AG04449 (cell line): ENCODE measurements at regions not wholly inside any gene's neighbourhood (a gene's known extent, or its start where the extent isn't known, plus 50 kb on each side); places are given as distances from the start of the nearest gene placed in this dataset.

Experiments
- CTCF ChIA-PET: fragments of 350-600 bp; formaldehyde crosslinking; extraction: SDS; loops from one replicate; lab custom pipeline; 2021; ENCODE audit warnings: antibody characterized with exemption; lab: Yijun Ruan, JAX
- POLR2A ChIA-PET: fragments of 400-600, 350-600 bp; formaldehyde crosslinking; extraction: SDS; loops from one replicate; lab custom pipeline; 2020; ENCODE audit warnings: antibody characterized with exemption, inconsistent platforms; lab: Yijun Ruan, JAX
- DNase-seq: peaks from one replicate; pipeline ENCODE4 v3.0.0-alpha.2; 2010; ENCODE audit warnings: low read depth, low spot score
- H3K4me3 ChIP-seq: 2 replicates; pipeline ENCODE4 v1.5.1; 2011; ENCODE audit warnings: low read depth, mild to moderate bottlenecking, control low read depth, low read length
- TF ChIP-seq, protein P1 (sequence below): IDR thresholded peaks from one replicate; pipeline ENCODE4 v1.5.1; 2011; ENCODE audit warnings: mild to moderate bottlenecking, moderate library complexity, low read length, control low read depth, inconsistent platforms; ENCODE audit not compliant: insufficient read depth; ENCODE audit errors: missing control alignments

DNA sequence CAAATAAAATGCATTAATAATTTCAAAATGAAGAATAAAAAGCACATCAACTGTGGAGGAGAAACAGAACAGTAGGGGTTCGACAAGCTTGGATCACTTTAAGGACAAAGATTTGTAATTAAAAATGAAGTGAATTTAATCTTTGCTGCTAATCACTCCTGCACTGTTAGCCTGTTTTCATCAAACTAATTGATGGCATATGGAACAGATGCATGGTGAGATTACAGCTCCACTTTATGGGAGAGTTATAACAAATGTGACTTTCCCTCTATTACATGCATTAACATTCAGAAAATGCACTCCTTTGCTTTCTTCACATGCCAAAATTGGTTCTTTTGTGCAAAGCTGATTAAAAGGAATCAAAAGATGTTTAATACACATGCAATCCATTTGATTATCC is 207.2 kb upstream of the C21orf91 start:
- H3K4me3 ChIP-seq = no peak overlapping the region
- TF ChIP-seq, protein P1, sequence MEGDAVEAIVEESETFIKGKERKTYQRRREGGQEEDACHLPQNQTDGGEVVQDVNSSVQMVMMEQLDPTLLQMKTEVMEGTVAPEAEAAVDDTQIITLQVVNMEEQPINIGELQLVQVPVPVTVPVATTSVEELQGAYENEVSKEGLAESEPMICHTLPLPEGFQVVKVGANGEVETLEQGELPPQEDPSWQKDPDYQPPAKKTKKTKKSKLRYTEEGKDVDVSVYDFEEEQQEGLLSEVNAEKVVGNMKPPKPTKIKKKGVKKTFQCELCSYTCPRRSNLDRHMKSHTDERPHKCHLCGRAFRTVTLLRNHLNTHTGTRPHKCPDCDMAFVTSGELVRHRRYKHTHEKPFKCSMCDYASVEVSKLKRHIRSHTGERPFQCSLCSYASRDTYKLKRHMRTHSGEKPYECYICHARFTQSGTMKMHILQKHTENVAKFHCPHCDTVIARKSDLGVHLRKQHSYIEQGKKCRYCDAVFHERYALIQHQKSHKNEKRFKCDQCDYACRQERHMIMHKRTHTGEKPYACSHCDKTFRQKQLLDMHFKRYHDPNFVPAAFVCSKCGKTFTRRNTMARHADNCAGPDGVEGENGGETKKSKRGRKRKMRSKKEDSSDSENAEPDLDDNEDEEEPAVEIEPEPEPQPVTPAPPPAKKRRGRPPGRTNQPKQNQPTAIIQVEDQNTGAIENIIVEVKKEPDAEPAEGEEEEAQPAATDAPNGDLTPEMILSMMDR = no peak
- no peak for DNase-seq
- CTCF ChIA-PET = no interaction called here
- POLR2A ChIA-PET = no interaction called here

DNA sequence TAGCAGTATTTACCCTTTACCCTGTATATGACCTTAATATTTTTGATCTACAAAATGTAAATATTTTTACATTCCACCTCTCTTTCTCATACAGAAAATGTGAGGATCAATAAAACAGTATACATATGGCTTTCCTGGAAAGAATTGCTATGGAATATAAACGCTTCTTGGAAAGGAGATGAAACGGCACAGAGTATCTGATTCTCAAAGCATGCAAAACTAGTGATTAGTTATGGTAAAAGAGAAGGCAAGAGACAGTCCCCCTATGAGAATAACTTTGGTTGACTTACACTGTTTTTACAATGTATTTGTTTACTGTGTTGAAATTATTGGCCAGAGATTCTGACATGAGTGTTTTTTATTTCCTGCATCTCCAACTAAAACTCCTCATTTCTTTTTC is 204.6 kb upstream of the C21orf91 start:
- H3K4me3 ChIP-seq = no peak overlapping the region
- DNase-seq = no peak
- ChIA-PET CTCF (no interaction called here), POLR2A (no interaction called here)
- TF ChIP-seq, protein P1 = no peak

DNA sequence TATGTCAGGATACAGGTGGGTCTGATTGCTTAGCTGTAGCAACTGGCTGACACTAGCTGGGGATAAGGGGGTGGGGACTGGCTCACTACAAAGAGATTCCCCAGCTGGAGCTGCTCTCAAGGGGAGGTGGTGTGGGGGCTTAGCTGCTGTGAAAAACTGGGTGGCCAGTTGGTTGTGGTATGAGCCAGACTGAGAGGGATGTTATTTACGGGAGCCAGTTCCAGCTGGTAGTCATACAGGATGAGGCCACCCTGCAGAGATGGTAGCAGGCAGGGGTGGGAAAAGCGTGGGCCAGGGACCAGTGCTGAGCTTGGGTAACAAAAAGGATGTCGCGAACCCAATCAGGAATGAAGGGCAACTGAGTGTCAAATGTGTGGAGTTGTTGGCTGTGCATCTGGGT is 204.0 kb upstream of the C21orf91 start:
- TF ChIP-seq, protein P1 = no peak
- H3K4me3 ChIP-seq = no peak overlapping the region
- POLR2A ChIA-PET = no interaction called here
- CTCF ChIA-PET = no interaction called here
- DNase-seq = no peak

DNA sequence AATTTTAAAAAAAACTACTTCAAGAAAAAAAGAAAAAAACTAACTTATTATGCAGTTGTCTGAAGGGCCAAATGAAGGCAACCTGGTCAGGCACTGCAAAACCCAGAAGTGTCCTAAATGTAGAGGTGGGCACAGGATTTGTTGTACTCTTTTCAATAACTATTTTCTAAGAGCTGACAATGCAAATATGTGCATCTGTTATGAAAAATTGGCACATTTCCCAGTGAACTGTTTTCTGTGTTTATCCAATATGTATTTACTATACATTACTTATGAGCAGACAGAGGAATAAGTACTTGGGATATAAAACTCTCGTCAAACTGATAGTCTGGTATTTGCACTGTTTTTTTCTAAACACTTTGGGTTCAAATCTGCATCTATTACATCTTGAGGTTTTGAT is 188.0 kb upstream of the C21orf91 start:
- TF ChIP-seq, protein P1 = no peak
- DNase-seq = no peak
- POLR2A ChIA-PET = no interaction called here
- no peak overlapping the region for H3K4me3 ChIP-seq
- CTCF ChIA-PET = no interaction called here

DNA sequence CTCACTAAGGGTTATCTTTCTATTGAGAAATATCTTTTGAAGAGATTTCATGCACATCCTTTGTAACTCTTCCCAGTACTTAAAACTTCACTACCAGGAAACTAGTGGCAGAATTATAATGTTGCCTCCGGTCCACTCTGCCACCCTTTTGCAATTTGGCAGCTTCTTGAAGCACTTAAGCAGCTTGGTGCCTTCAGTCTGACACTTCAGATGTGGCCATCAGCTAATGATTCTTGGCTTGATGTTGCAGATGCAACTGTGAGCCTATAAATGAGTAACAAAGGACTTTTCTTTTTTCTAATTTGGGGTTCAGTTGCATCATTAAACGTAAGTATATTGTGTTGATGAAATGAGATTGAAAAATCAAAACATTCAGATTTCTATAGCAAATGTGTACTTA is 187.5 kb upstream of the C21orf91 start:
- no peak for DNase-seq
- CTCF ChIA-PET = no interaction called here
- TF ChIP-seq, protein P1 = no peak
- no peak overlapping the region for H3K4me3 ChIP-seq
- POLR2A ChIA-PET = no interaction called here

DNA sequence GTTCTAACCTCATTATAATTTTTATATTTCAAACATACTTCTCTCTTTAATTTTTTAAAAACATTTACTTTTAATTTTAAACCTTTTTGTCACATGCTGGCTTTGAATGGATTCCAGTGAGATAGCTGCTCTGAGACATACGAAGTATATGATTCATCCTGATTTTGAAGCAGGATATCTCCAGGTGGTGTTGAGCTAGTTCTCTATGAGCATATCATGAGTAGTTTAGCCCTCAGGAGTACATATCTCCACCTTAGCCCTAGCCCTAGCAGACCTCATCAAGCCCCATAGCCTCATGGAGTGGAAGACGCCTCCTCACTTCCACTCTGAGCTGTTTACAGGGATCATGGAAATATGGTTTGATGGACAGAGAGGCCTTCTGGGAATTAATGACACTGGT is 183.2 kb upstream of the C21orf91 start:
- CTCF ChIA-PET = interaction anchor here (0.8 kb wide), 1 partner anchor 77 kb away, joined by 3 read pairs; no protein-coding TSS in a partner anchor
- POLR2A ChIA-PET = no interaction called here

More for the DNA sequence above, 183.2 kb upstream of the C21orf91 start:
- no peak overlapping the region for H3K4me3 ChIP-seq
- TF ChIP-seq, protein P1 = no peak
- DNase-seq = no peak
